A204.1 (cell line): ENCODE measurements at regions not wholly inside any gene's neighbourhood (a gene's known extent, or its start where the extent isn't known, plus 50 kb on each side); places are given as distances from the start of the nearest gene placed in this dataset.
"Not testable (repeated sequence)": the region's sequence is repeated elsewhere in the genome, so short reads cannot be mapped to it uniquely, and the experiment has no call there.

Source experiments
- FAIRE-seq: peaks from 2 replicates; lab custom pipeline; 2012; peaks lifted over from hg19 to GRCh38; lab: Jason Lieb, UNC

- no peak for FAIRE-seq
Observed at GRCh38 chr13:50274181-50274580, 258.9 kb downstream of the KCNRG start.

GRCh38 chr13:50275392-50276063 is 260.3 kb downstream of the KCNRG start:
- FAIRE-seq: no peak

- FAIRE-seq: no peak
Observed at GRCh38 chr13:50276550-50276949, 261.3 kb downstream of the KCNRG start.

GRCh38 chr13:50277127-50277526 is 261.9 kb downstream of the KCNRG start:
- no peak for FAIRE-seq

DNA sequence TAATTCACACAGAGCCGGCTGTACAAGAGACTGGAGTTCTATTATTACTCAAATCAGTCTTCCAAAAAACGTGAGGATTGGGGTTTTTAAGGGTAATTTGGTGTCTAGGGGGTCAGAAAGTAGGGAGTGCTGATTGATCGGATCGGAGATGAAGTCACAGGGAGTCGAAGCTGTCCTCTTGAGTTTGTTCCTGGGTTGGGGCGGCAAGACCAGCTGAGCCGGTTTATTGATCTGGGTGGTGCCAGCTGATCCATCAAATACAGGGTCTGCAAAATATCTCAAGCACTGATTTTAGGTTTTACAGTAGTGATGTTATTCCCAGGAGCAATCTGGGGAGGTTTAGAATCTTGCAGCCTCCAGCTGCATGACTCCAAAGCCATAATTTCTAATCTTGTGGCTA is 262.7 kb downstream of the KCNRG start:
- no peak for FAIRE-seq

- FAIRE-seq: no peak
Observed at GRCh38 chr13:50280441-50280937, 265.2 kb downstream of the KCNRG start.

DNA sequence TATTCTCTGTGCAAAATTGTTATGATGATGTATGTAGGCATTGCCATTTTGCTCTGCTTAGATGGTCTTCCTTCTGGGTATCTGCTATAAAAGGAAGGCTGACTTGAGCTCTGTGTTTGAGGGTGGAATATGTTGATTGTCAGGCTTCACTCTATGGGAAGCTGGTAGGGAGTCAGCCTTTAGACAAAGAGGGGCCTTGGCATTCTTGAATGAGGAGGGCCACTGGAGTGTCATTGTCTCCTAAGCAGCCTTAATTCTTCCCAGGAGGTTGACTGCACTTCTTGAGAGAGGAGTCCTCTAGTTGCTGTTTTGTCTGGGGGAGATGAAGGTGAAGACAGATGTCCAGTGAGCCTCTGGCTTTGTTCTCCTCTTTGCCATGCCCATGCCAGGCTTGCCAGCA is 266.8 kb downstream of the KCNRG start:
- no peak for FAIRE-seq

DNA sequence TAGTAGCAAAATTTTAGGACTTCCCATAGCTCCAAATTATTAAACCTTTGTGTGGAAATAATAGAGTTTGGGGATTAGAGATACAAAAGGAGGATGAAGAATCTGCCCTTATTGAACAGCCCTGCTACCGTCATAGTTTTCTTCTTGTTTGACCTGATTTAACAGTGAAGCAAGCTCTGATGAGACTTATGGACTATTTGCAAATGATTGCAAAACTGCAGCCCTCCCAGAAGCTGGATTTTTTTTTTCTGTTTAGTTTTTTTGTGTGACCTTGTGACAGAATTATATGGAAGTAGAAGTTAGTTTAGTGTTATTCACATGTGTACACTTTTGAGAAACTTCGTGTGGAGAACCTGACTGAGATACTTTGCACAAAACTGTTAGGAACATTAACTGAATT is 267.8 kb downstream of the KCNRG start:
- no peak for FAIRE-seq

DNA sequence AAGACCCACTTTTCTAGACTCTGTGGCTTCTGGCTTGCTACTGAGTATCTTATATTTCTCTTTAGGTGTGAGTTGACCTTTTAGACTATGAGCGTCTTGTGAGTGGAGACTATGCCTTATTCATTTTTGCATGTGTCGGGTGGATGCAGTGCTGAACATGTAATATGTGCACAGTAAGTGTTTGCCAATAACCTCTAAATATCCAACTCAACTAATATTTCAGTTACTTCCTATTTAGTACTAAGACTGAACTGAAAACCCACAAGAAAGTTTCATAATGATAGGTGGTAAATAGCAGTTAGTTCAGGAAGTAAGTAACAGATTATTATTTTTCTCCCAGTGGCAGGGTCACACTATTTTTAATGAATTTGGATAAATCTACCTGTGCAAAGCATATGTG is 269.3 kb downstream of the KCNRG start:
- FAIRE-seq: no peak

GRCh38 chr13:50285283-50285682 is 270.0 kb downstream of the KCNRG start:
- no peak for FAIRE-seq

DNA sequence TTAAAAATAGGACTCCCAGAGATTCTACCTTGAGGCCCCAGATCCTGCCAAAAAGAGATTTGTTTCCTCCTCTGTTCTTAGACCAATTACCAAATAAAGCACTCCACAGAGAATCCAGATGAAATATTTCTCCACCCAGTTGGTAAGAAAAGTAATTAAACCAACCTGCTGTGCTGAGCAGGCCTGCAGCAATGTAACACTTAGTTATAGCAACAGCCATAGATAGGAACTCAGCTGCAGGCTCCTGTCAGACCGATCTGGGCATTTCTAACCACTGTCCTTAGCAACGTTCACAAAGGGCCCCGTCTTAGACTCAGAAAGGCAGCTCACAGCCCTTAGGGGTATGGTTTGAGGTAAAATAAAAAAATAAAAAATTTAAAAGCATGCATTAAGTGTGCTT is 271.1 kb downstream of the KCNRG start:
- no peak for FAIRE-seq

DNA sequence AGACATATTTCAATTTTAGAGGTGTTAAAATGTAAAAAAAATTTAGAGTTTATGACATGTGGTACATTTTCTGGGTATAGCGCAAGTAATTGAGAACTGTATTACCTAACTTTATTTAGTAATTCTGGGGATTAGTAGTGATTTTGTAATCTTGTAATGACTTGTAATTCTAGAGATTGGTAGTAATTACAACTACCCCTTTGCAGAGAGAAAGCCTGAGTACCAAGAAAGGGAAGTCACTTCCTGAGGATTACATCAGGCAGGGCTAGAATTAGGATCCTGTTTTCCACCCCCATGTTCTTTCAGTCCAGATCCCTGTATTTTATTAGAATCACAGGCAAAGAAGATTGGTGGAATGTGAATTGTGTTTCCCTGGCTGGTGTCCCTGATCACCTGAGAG is 274.9 kb downstream of the KCNRG start:
- no peak for FAIRE-seq

GRCh38 chr13:50291611-50292010 is 276.4 kb downstream of the KCNRG start:
- FAIRE-seq: no peak

DNA sequence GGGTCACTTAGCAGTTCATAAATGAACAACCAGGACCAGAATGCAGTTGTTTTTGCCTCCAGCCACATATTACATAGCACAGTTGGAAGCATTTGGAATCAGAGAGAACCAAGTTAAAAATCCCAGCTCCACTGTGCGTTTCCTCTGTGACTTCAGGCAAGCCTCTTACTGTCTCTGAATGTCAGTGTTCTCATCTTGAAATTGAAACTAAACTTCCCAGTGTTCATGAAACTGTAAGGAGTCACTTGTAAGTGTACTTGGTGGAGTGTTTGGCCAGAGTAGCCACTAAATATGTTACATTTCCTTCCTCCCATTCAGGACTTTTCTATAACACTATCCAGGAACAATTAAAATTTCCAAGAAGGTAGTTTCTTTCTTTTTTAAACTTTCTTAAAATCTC is 276.8 kb downstream of the KCNRG start:
- no peak for FAIRE-seq

- not testable (repeated sequence) for FAIRE-seq
Observed at GRCh38 chr13:50294425-50294824, 279.2 kb downstream of the KCNRG start.

DNA sequence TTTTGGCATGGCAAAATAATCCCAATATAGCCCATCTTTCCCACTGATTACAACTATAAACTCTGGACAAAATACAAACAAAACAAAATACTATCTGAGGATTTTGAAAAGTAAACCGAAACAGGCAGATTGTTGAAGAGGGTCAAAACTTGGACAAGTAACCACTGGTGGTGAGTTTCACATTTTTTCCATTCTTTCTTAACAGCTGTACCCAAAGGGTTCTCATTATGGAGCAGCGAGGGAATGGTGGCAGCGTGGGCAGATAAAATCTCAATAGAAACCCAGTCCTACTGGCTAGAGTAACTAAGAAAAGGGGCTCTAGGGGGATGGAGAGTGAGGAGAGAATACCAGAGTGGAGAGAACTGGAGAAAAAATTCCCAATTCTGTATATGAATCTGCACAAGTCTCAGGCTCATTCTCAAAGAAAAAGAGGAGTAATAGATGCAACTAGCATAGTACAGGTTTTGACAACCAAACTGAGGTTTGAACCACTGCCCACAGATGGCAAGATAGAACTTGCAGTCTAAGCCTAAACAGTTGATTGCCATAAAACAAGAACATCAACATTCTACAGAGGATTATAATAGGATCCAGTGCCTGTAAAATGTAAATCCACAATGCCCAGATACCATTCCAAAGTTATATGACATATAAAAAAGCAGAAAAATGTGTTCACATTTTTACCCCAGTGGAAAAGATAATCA is 284.5 kb downstream of the KCNRG start:
- FAIRE-seq: no peak

- FAIRE-seq: no peak
Observed at GRCh38 chr13:50303963-50304721, 288.9 kb downstream of the KCNRG start.

- no peak for FAIRE-seq
Observed at GRCh38 chr13:50306156-50306555, 290.9 kb downstream of the KCNRG start.

DNA sequence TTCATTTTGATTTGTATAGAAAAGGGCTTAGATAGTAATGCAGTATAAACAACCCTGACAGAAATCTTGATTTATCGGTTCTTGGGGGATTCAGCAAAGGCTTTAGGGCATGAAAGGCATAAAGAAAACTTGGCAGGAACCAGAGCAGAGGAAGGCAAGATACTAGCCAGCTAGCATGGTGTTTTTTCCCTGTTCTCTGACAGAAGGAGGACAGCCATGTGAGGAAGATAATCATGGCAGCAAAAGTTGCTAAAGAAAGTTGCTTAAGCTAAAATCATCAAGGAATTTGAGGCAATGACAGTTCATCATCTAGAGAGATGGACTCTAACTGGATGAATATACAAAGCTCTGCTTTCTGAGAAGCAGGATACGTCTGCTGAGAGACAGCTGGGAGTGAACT is 294.1 kb downstream of the KCNRG start:
- no peak for FAIRE-seq

GRCh38 chr13:50309882-50310594 is 294.8 kb downstream of the KCNRG start:
- no peak for FAIRE-seq

DNA sequence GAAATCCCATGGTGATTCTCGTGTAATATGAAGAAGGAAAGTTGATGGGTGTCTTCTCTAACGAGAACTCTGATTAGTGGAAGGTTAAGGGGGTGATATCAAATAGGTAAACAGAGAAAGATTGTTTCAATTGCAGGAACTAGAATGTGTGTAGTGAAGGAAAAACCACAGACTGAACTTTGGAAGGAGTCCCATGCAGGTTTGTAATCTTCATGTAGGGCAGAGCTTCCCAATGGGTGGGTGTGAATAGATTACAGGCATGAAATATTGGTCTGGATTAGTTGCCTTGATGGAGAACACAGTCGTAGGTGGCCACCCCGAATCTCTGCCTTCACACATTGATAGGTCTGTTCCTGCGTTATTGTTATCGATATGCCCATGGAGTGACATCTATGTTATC is 295.5 kb downstream of the KCNRG start:
- no peak for FAIRE-seq

- FAIRE-seq: no peak
Observed at GRCh38 chr13:50318887-50319286, 303.6 kb downstream of the KCNRG start.
